ENCODE measurements at regions not wholly inside any gene's neighbourhood (a gene's known extent, or its start where the extent isn't known, plus 50 kb on each side); places are given as distances from the start of the nearest gene placed in this dataset.
"Not testable (repeated sequence)": the region's sequence is repeated elsewhere in the genome, so short reads cannot be mapped to it uniquely, and the experiment has no call there.

DNA sequence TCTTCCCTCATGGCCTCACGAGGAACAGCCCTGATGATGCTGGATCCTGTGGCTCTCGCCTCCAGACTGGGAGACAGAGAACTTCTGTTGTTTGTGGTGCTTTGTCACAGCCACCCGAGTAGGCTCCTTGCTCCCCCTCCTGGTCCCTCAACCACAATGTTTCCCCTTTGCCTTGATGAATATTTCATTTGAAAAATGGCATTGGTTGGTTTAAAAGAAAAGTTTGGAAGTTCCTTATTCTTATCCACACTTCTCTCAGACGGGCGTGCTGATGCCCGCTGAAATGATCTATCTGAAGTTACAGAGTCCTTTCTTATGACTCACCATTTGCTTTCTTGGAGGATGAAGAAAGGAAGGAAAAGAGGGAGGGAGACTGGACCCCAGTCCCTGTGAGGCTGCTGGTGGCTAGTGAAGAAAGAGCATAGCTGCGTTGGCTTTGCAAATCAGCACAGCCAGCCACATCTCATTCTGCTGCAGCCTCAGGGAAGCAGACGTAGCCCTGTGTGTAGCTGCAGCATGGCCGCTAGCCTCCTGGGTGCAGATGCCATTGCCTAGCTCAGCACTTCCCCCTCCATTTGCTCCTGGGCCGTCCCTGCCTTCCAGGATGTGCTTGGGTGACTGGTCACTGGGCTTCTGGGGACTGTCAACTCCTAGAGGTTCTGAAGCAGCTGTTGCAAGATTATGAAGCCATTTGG lies 185.9 kb downstream of the ERCC6L2 start:
- DNase-seq = peak; percentile 12

DNA sequence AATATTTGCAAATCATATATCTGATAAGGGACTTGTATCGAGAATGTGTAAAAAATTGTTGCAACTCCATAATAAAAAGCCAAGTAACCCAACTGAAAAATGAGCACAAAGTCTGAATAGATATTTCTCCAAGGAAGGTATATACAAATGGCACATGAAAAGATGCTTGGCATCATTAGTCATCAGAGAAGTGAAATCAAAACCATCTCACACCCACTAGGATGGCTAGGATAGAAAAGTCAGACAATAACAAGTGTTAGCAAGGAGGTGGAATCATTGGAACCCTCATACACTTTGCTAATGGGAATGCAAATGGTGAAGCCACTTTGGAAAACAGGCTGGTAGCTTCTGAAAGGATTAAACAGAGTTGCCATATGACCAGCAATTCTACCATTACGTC lies 182.7 kb downstream of the ERCC6L2 start:
- DNase-seq = no peak

DNA sequence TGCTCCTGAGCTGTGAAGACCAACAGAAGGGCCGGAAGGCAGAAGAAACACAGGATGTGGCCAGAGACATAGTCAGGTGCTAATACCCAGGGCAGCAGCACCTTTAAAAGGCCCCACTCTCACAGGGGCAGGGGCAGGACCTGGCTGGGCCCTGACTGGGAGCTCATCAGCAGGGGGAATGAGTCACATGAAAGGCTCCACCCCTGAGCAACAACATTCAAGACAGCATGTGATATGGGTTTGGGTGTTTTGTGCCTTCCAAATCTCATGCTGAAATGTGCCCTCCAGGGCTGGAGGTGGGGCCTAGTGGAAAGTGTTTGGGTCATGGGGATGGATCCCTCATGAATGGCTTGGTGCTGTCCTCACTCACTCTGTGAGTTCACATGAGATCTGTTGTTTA lies 181.7 kb downstream of the ERCC6L2 start:
- DNase-seq = no peak

DNA sequence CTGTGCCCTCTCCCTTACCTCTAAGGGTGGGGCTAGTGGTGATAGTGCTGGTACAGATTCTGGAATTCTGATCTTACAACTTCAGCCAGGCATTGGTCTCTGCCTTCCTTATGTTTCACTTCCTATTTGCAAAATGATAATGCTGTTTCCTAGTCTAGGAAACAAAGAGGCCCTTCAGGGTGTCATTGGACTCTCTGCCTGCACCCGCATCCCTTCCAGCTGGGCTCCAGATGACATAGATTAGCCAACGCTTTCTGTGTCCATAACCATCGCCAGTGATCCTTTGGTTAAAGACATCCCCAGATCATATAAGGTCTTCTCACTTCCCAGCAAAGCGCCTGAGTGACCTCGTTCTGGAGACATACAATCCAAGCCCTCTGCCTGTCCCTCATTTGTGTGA lies 180.7 kb downstream of the ERCC6L2 start:
- DNase-seq = no peak

DNA sequence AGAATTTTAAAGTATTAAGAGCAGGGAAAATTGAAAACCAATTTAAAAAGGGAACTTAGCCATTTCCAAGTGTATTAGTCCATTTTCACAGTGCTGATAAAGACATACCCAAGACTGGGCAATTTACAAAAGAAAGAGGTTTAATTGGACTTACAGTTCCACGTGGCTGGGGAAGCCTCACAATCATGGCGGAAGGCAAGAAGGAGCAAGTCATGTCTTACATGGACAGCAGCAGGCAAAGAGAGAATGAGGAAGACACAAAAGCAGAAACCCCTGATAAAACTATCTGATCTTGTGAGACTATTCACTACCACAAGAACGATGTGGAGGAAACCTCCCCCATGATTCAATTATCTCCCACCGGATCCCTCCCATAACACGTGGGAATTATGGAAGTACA lies 178.8 kb downstream of the ERCC6L2 start:
- not testable (repeated sequence) for DNase-seq

DNA sequence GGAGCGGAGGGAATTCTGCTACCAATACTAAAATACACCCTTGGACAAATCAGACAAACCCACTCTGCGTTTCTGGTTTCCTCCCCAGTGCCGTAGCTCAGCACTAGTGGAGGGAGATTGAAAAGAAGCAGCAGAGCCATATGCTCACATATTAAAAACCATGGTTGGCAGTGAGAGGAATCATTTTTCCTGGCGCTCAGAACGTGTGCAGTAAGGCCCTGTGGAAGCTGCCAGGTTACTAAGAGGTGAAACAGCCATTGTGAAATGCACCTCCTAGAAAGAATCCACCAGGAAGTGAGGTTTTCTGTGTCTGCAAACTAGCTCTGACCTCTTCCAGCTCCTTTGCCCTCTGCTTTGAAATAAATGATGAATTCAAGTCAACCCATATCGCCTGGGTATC lies 177.2 kb downstream of the ERCC6L2 start:
- no peak for DNase-seq

DNA sequence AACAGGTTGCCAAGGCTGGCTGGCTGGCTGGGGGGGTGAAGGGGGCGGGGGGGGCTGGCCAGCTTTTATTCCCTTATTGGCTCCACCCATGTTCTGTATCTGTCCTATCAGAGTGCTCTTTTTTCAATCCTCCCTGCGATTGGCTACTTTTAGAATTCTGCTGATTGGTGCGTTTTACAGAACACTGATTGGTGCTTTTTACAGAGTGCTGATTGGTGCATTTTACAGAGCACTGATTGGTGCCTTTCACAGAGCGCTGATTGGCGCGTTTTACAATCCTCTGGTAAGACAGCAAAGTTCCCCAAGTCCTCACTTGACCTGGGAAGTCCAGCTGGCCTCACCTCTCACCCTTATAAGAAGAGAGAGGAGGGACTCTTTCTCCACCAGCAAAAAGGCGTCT lies 175.9 kb downstream of the ERCC6L2 start:
- DNase-seq = no peak

DNA sequence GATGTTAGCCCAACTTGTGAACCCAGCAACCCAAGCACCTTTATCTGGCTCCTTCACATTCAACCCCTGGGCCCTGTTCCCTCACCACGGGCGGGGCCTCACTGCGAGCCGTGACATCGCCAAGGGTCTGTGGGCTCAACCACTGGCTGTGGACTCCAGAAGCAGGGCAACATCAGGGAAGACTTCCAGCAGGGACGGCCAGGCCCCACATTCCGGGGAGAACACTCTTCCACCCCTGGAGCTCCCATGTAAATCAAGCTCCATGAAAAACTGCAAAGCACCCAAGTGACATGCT lies 175.3 kb downstream of the ERCC6L2 start:
- no peak for DNase-seq

DNA sequence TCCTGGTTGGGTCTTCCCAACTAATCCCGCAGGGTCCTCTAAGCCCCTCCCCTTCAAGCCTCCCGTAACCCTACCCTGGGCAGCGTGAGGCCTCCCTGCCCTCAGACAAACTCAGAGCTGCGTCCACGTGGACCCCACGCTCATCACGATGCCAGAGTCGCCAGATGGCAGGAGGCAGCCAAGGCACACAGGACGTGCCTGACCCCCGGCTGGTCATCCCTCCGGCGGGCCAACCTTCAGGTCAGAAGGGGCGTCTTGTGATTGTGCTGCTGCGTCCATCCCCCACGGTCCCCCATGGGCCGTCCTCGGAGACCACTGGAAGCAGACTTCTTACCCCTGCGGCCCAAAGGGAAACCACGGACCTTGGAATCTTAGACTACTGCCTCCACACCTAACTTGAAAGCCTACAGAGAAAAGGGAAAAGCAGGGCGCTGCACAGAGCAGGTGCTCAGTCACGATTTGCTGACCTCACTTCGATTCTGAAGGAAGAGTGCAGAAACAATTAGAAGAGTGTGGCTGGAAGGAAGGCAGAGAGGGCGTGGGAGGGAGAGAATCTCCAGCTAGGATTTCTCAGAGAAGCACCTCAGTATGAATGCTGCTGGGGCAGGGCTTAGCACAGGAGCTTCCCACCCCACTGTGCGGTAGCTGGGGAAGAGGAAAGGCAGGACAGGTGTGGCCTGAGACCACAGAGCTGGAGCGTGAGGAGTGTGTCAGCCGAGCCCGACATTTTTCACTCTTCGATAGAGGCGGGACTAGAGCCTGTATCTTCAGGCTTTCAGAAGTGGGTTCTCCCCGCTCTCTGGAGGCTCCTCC lies 174.8 kb downstream of the ERCC6L2 start:
- no peak for DNase-seq

DNA sequence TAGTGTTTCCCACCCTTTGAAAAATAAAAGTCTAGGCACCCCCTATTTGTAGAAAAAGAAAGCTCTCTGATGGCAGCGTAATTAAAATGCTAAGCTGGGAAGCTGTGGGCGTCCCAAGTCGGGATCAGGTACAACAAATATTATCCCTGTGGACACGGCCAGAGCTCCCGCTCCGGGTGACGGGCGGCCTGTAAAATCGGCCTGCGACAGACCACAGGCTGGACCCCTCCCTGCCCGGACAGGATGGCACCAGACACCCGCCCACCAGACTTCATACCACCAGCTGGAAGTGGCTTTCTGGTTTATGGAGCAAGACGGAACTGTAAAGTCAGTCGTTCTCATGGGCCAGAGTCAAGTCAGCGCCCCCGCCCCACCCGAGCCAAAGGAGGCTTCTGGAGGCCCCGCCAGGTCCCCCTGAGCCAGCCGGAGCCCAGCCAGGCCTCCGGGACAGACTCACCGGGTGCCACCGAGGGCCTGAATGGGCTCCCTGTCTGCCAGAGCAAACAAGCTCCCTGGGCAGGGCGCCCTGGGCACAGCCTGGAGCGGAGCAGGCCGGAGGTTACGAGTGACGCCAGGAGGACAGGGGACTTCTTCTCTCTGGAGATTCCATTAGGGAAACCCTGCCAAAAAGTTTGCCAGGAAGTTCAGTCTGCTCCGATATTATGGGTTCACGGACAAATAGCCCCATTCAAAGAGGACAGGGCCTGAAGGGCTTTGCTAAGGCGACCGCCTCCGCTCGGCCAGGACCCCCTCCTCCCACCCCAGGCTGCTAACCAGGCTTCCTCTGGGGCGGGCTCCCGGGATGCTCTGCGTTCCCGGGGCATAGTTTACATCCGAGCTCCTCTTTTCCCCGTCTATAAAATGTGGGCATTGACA lies 173.7 kb downstream of the ERCC6L2 start:
- no peak for DNase-seq

DNA sequence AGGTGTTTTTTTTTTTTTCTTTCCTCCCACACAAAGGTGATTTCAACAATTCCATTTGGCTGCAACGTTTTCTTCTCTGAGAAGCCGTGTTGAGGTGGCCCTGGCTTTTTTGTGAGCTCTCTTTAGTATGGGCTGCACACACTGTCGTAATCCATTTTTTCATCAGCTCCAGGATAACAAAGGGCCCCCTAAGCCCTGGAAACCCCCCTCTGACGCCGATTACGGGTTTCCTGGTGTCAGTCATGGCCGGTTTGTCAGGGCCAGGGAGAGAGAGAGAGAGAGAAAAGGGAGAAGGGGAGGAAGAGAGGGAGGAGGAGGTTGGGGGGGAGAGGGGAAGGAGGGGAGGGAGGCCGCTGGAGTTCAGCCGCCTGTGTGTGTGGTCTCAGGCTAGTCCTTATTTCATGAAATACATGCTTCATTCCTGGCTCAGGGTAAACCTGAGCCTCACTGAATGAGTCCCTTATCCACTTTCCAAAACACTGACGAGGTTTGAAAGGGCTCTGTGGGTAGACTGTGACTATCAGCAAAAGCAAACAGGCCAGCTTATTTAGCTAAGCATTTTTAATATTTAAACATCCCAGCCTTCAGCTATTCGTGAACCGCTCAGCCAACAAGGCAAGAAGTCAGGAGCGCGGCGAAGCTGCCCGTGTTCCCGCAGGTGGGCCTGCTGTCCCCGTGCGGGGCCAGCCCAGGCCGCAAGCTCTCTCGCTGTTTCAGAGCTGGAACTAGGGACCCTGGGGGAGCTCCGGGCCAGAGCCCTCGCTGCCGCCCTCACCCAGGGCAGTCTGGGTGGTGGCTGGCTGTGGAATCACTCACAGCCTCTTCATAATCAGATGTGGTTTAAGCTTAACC lies 172.8 kb downstream of the ERCC6L2 start:
- DNase-seq = no peak

DNA sequence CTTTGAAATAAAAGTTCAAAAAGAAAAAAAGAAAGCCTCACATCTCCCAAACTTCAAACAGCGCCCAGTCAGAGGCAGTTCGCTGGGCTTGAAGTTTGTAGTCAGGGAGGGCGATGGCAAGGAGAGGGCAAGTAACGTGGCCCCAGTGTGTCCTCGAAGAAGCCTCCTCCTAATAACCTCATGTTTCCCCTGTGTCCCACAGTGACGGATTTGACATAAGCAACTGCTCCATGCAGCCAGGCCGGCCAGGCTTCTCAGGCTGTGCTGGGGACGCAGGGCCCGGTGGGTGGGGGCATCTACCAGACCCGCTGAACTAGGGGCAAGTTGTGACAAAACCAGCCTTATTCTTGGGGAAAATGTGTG lies 172.2 kb downstream of the ERCC6L2 start:
- no peak for DNase-seq

DNA sequence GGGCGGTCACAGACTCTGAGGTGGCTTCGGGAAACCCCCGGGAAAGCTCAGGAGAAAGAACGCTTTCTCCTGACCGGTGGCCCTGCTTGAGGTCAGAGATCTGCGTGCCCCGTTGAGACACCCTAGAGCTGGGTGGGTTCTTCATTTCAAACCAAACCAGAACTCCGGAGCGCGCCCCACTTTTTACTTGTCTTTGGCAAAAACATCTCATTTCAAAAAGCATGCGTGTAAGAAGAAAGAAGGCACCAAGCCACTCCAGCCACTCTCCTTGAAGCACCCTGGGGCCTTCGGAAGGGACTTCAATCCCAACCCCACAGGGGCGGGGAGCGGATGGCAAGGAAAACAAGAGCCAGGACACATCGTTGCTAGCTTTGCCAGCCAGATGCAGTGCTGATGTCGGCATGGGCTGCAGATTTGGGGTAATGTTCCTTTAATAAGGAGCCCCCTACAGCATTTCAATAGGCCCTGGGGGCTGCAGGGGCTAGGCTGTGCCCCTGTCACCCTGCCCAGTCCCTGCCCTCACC lies 171.7 kb downstream of the ERCC6L2 start:
- no peak for DNase-seq

DNA sequence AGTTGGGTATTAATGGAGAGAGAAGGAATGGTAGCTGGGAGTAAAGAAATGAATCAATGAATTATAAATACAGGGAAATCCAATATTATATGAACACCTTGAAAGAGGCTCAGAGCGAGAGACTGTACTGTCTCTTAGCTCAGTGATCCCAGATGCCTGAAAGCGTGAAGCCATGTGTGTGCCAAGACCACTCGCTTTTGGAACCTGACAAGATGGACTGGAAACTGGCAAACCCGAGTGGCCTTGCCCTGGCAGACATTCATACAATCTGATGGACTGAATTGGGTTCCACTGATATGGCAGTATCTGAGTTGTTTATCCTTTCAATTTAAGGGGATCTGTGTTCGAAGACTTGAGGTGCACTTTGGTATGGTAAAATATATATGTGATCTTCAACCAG lies 170.3 kb downstream of the ERCC6L2 start:
- no peak for DNase-seq

DNA sequence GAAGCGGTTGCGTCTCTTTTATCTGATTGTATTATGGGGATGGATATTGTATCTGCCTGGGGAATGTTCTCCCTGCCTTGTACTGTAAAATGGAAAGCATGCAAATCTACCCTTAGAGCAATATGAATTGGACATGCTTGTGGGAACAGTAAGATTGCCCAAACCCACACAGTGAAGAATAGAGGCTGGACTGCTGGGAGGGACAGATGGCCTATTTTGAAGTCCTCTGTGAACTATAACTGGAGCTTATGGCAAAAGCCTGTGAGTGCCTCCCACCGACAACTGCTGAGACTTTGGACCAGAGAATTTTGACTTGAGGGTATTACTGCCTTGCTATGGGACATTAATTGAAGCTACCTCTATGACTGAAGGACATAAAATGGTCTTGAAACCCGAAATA lies 168.9 kb downstream of the ERCC6L2 start:
- no peak for DNase-seq

DNA sequence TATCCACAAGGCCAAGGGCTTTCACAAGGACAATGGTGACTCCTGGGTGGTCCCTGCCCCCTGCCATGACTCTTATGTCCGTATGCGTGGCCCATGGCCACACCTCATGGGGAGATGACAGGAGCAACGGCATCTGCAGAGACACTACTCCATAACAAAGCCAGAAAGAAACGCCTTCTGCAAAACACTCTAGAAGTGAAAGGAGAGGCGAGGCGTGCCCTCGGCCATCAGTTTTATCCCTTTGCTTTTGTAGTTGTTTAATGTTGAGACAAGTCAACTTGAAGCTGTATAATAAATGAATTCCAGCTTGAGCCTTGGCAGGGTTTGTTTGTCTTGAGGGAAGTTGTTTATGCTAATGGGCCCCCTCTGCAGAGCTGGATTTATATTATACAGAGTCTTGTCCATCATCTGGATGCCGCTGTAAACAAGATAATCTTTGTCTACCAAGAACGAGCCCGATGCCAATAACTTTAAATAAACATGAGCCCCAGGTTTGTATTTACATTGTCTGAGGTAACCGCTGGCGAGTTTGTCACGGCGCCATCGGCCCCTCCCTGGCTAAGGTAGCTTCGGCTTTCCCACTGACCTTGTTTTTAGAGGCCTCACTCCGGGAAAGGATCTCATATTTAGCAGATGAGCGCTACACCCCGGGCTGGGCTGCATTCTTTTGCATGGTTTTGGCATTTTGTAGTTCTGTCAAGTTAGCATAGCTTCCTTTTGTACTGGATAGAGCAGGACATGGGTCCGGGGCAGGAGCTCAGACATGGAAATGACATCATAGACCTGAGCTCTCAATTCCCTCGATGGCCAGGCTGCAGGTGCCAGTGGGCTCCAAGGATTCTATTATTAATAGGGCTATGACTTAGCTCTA lies 165.3 kb downstream of the ERCC6L2 start:
- DNase-seq = no peak

DNA sequence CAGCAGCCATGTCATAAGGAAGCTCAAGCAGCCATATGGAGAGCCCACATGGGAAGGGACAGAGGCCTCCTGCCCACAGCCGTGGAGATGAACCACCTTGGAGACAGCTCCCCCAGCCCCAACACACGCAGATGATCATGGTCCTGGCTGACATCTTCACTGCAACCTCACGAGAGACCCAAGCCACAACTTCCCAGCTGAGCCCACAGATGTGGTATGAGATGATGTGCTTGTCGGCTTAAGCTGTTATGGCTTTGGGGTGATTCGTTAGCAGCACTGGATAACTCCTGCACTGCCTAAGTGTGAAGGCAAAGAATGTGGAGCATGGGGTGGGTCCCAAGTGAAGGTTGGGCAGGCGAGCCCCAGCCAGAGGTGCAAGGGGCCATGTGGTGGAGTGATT lies 163.4 kb downstream of the ERCC6L2 start:
- DNase-seq = no peak

DNA sequence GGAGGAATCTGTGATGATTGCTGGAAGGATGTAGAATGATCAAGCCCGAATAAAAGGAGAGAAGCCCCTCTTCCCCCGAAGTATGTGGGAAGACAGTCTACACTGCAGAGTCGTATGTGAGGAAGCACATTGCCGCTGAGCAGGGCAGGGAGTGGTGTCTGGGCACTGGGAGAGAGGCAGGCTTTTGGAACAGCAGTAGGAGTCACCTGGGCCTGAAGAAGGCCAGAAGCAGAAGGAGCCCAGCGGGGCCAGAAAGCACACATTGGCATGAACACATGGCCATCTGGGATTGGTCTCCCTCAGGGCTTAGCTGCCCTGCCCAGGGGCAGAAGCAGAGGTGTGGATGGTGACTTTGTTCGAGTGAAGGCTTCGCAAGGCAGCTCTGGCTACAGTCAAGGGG lies 162.8 kb downstream of the ERCC6L2 start:
- no peak for DNase-seq

DNA sequence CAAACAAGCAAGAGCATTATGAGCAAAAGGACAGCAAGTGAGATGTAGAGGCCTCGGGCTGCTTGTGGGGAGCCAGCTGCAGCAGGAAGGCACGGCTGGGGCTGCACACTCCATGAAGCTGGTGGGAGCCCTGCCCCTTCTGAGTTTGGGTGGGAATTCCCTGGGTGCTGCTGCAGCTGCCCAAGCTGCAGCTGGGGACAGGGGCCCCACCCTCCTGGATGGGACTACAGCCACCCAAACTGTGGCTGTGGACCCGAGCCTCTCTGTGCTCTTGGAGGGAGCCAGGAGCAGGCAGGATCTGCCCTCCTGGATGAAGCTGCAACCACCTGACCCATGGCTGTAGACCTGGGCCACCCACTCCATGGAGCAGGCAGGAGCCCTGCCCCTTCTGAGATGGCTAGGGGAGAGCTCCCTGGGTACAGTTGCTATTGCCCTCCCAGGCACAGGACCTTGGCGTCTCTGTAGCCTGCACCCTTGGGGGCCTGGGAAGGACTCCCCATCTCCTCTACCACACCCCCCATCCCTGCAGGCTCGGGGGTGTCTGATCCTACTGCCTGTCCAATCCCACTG lies 159.1 kb downstream of the ERCC6L2 start:
- DNase-seq = no peak

DNA sequence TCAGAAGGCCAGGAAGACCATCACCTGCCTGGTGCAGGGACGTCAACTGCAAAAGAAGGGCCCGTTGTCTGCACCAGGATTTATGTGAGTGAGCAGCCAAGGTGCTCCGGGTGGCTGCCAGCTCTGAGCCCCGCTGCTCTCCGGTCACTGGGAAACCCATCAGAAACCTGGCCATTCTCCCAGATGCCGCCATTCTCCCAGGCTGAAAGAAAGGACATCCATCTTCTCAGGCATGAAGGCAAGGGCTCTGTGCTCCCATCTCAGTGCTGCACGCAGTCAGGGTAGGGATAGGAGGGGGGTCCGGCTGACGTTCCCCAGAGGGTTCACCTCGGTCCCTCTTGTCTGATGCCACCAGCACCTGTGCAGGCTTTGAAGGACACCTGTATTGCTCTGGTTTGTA lies 158.4 kb downstream of the ERCC6L2 start:
- DNase-seq = no peak

DNA sequence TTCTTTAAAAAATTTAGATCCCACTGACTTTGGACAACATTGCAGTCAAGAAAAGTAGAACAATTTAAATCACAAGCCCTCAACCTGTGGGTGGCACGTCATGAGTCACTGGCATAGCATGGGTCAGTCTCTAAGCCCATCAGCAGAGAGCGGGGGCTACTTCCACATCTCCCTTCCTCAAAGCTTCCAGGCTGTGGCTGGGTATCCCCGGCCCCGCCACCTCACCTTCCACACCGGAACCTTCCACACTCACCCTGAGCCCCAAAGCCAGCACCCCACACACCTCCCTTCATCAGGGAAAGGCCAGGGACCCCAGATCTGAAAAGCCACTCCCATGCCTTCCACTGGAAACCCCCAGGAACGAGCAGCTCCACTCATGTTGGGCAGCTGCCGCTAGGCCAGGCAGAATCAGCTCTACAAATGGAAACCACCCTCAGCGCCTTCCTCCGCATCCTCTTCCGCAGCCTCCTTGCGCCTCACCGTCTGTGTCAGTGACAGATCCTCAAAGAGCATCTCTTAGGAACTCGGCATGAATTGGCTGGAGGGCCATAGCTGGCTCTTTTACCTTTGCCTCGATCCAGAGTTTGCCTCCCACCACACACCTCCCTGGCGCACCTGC lies 156.5 kb downstream of the ERCC6L2 start:
- DNase-seq = no peak
